Transverse colon (tissue), 4 donors: ENCODE measurements at regions not wholly inside any gene's neighbourhood (a gene's known extent, or its start where the extent isn't known, plus 50 kb on each side); places are given as distances from the start of the nearest gene placed in this dataset.

ENCODE experiments used
- DNase-seq: peaks from one replicate; pipeline ENCODE4 v3.0.0-alpha.2; 2019
- H3K27ac ChIP-seq, 4 donors: fragments of 200-600 bp; sonication (generic); 2 replicates each; pipeline ENCODE4 v1.5.1; 2016 to 2018; ENCODE audit warnings: inconsistent platforms in 4 of 4
- H3K27me3 ChIP-seq: fragments of 200-600 bp; sonication (generic); 2 replicates; pipeline ENCODE4 v1.5.1; 2017; ENCODE audit warnings: inconsistent platforms
- H3K36me3 ChIP-seq, 4 donors: fragments of 200-600 bp; sonication (generic); 2 replicates each; pipeline ENCODE4 v1.5.1; 2017 to 2019; ENCODE audit warnings: inconsistent platforms in 4 of 4
- H3K4me1 ChIP-seq, 4 donors: fragments of 200-600 bp; sonication (generic); 2 replicates each; pipeline ENCODE4 v1.5.1; 2017 to 2020; ENCODE audit warnings: inconsistent platforms in 4 of 4
- H3K4me3 ChIP-seq, 4 donors: fragments of 200-600 bp; sonication (generic); 1 replicate in 1 of 4; 2 replicates in 3 of 4; pipeline versions ENCODE4 v1.5.1 to v1.6.1; 2017 to 2019; ENCODE audit warnings: inconsistent platforms in 4 of 4
- H3K9me3 ChIP-seq, 2 donors: fragments of 200-600 bp; sonication (generic); 2 replicates each; pipeline ENCODE4 v1.5.1; 2017 to 2019; ENCODE audit warnings: inconsistent platforms in 2 of 2
- CTCF ChIP-seq, 5 experiments: fragments of 200-600 bp in 3 of 5; fragments of 450-650 bp in 2 of 5; sonication (generic) in 3 of 5; IDR thresholded peaks; 1 replicate in 2 of 5; 2 replicates in 3 of 5; pipeline ENCODE4 v1.5.1; 2016 to 2017; ENCODE audit warnings: antibody characterized with exemption in 5 of 5, inconsistent platforms in 3 of 5, mild to moderate bottlenecking in 2 of 5, moderate library complexity in 1 of 5
- EP300 ChIP-seq: sonication (generic); formaldehyde crosslinking; IDR thresholded peaks from one replicate; pipeline ENCODE4 v1.6.1; 2017; ENCODE audit warnings: antibody characterized with exemption, low read depth
- POLR2A ChIP-seq: fragments of 450-650 bp; IDR thresholded peaks from one replicate; pipeline ENCODE4 v1.6.1; 2016; ENCODE audit warnings: antibody characterized with exemption, mild to moderate bottlenecking, moderate library complexity
- POLR2AphosphoS5 ChIP-seq, 3 donors: sonication (generic); formaldehyde crosslinking; IDR thresholded peaks; one replicate each; pipeline ENCODE4 v1.6.1; 2016; ENCODE audit warnings: antibody characterized with exemption in 3 of 3
- WGBS, 2 donors: methylation state at CpG; one replicate each; pipeline ENCODE4 v1.1.5; 2018; ENCODE audit warnings: low coverage in 1 of 2; 5-methylcytosine and 5-hydroxymethylcytosine counted together
- in situ Hi-C, 4 donors: fragments of 200-750 bp; cut with MboI; loops; one replicate each; pipeline versions ENCODE4 v1.15.0 to v1.15.1; 2017; ENCODE audit warnings: low sequenced_read_pairs in 3 of 4, low pct_ligation_motif_present in 1 of 4, low pct_unique_long_range_greater_than_20kb in 1 of 4
- intact Hi-C: fragments of 100-400 bp; cut with DNase I; formaldehyde crosslinking; loops from one replicate; pipeline ENCODE4 v1.15.1; 2023; ENCODE audit warnings: low total_unique reads

GRCh38 chr9:129458663-129459546 is 162.0 kb downstream of the C9orf50 start:
- Histone ChIP-seq H3K27me3 (no peaks in the 10 kb centered on the region), H3K4me1 (peaks cover 35 to 38% (median 37%) of the 10 kb centered on the region in 4 donors), H3K4me3 (no peak overlapping the region), H3K9me3 (no peaks in the 10 kb centered on the region), H3K27ac (peak overlapping the region; percentile 68 to 97 (median 96)), H3K36me3 (no peaks in the 10 kb centered on the region)
- intact Hi-C loops (no loop called here), in situ Hi-C loops (no loop called here)
- peak; percentile 47 for DNase-seq
- TF ChIP-seq POLR2AphosphoS5 (IDR thresholded peaks at IDR 0.05): no peak
- no peak for TF ChIP-seq POLR2A
- TF ChIP-seq CTCF (IDR thresholded peaks at IDR 0.05): no peak
- TF ChIP-seq EP300: no peak
- 29% methylated on average over 14 of the region's 29 CpGs; no CpG with 5 or more reads in 1 of the 2 donors for WGBS, 2 donors

GRCh38 chr9:129458155-129458661 is 162.7 kb downstream of the C9orf50 start:
- H3K9me3 ChIP-seq: no peaks in the 10 kb centered on the region
- H3K4me3 ChIP-seq: no peak overlapping the region
- H3K4me1 ChIP-seq: peaks cover 32 to 38% (median 35%) of the 10 kb centered on the region in 4 donors
- intact Hi-C loops: no loop called here
- no peaks in the 10 kb centered on the region for H3K27me3 ChIP-seq
- no peaks in the 10 kb centered on the region for H3K36me3 ChIP-seq
- 39 to 42% methylated on average over 3 to 14 of the region's 14 CpGs for WGBS, 2 donors
- peak; percentile 54 for DNase-seq
- in situ Hi-C loops: no loop called here
- TF ChIP-seq CTCF (IDR thresholded peaks at IDR 0.05): no peak
- no peak for TF ChIP-seq EP300
- TF ChIP-seq POLR2A: no peak
- TF ChIP-seq POLR2AphosphoS5 (IDR thresholded peaks at IDR 0.05): no peak
- H3K27ac ChIP-seq: peak overlapping the region; percentile 68 to 97 (median 96)

GRCh38 chr9:129457325-129457779 is 163.5 kb downstream of the C9orf50 start:
- Histone ChIP-seq H3K27ac (peak overlapping the region in 1 of 4 donors; percentile 68), H3K36me3 (no peaks in the 10 kb centered on the region), H3K4me1 (peaks cover 32 to 38% (median 35%) of the 10 kb centered on the region in 4 donors), H3K4me3 (no peak overlapping the region), H3K27me3 (no peaks in the 10 kb centered on the region), H3K9me3 (no peaks in the 10 kb centered on the region)
- no peak for DNase-seq
- in situ Hi-C loops: no loop called here
- WGBS, 2 donors: 94 to 96% methylated on average over 4 to 6 of the region's 6 CpGs
- TF ChIP-seq EP300 (no peak), POLR2A (no peak), CTCF (IDR thresholded peaks at IDR 0.05) (no peak), POLR2AphosphoS5 (IDR thresholded peaks at IDR 0.05) (no peak)
- intact Hi-C loops: no loop called here

- TF ChIP-seq POLR2AphosphoS5 (IDR thresholded peaks at IDR 0.05) (no peak), POLR2A (no peak), EP300 (no peak), CTCF (IDR thresholded peaks at IDR 0.05) (no peak)
- in situ Hi-C loops (no loop called here), intact Hi-C loops (no loop called here)
- peaks cover 32 to 36% (median 34%) of the 10 kb centered on the region in 4 donors for H3K4me1 ChIP-seq
- no peak overlapping the region for H3K27ac ChIP-seq
- H3K27me3 ChIP-seq: no peaks in the 10 kb centered on the region
- H3K9me3 ChIP-seq: no peaks in the 10 kb centered on the region
- no peak overlapping the region for H3K4me3 ChIP-seq
- no peak for DNase-seq
- 89 to 95% methylated on average over 3 of the region's 3 CpGs for WGBS, 2 donors
- H3K36me3 ChIP-seq: no peaks in the 10 kb centered on the region
Observed at GRCh38 chr9:129456549-129457324, 164.2 kb downstream of the C9orf50 start.
